GM19099 (cell line): ENCODE measurements at regions not wholly inside any gene's neighbourhood (a gene's known extent, or its start where the extent isn't known, plus 50 kb on each side); places are given as distances from the start of the nearest gene placed in this dataset.

Source experiments
- POLR2A ChIP-seq: IDR thresholded peaks from 3 replicates; pipeline ENCODE4 v1.6.1; 2011; ENCODE audit warnings: low read depth; ENCODE audit not compliant: insufficient read length; ENCODE audit errors: extremely low read depth

DNA sequence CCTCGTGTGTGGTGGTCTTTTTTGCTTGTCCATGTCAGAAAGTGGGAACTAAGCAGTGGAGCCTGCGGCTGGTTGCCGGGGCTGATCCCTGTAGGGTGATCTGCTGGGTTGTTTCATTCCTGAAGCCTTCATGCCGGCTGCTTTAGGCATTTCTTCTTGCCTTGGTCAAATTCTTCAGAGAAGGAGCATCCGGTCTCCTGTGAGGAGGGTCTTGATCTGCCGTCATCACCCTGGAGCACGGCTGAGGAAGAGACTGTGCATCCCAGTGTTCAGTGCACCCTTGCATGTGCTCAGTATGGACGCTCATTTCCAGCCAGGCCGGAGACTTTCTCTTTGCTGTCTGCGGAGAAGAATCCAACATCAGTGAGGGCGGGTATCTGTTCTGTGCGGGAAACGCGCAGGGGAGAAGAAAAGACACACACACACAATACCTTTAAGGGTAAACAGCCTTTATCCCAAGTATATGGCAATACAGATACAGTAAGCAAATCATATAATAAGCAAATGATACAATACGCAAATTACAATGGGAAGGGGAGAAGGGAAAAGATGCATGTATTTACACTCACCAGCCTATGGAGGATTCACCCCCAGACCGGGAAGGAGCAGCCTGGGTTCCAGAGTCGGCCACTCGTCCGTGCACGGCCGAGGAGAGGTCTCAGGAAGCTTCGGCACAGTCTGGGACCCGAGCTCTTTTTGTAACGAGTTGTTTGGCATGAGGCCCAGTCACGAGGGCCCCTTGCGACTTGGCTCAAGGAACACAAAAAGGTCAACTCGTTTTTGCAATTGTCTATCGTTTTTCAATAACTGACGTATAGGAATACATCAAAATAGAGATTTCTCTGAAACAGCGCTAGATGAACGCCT lies 1366.8 kb upstream of the TMEM132C start:
- TF ChIP-seq POLR2A = no peak

- no peak for TF ChIP-seq POLR2A
These were observed 1363.7 kb upstream of the TMEM132C start for GRCh38 chr12:126903027-126903876.

DNA sequence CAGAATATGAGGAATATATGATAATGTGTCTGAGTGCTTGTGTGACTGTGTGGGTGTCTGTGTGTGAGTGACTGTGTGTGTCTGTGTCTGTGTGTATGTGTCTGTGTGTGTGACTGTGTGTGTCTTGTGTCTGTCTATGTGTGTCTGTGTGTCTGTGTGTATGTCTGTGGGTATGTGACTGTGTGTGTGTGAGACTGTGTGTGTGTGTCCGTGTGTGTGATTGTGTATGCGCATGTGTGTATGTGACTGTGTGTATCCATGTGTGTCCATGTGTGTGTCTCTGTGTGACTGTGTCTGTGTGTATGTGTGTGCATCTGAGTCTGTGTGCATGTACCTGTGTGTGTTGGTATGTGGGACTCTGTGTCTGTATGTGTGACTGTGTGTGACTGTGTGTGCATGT lies 1361.2 kb upstream of the TMEM132C start:
- TF ChIP-seq POLR2A = no peak

- TF ChIP-seq POLR2A = no peak
These were observed 1358.8 kb upstream of the TMEM132C start for GRCh38 chr12:126907900-126908764.

DNA sequence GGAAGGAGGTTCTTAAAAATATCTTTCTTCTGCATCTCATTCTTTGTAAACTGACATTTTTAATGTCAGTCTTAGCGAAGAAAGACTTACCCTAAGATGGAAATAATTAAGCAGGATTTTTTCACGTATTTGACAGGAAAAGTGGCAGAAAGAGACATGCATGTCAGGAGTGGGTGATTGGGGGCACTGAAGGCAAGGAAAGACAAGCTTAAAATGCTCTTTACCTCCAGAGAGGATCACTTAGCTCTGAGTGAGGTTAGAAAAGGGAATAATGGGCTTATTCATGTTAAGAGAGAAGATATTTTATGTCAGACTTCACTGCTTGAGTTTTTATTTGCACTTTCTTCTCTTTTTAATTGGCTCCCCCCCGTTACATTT lies 1358.2 kb upstream of the TMEM132C start:
- TF ChIP-seq POLR2A = no peak

DNA sequence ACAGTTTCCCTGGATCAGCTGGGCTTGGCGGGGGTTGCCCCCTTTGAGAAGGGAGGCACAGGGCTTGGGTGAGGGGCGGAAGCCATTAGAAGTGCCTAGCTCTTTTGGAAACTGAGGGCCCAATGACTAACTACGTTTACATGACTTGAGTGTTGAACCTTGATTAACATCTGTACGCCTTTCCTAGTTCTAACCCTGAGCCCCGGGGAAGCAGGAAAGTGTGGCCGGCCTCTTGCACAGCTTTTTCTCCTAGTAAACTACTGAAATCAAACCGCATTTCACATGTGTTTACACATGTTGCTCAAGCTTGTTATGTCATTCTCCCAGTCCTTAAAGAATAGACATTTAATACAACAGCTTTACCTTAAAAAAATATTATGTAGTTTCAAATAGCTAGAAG lies 1356.4 kb upstream of the TMEM132C start:
- TF ChIP-seq POLR2A = no peak

DNA sequence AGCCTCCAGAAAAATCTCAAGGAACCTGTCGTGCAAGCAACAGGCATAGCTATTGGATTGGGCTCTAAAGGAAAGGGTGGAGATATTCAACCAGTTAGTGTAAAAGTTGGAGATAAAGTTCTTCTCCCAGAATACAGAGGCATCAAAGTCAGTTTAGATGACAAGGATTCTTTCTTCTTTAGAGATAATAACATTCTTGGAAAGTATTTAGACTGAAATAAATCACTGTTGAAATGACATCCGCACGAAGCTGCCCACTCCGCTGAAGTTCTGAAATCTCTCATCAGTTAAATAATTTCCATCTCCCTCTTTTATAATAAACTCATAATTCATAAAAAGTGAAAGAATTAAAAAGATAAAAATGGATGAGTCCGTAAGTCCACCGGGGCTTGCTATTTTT lies 1354.9 kb upstream of the TMEM132C start:
- TF ChIP-seq POLR2A = no peak

GRCh38 chr12:126914170-126914793 lies 1352.7 kb upstream of the TMEM132C start:
- no peak for TF ChIP-seq POLR2A

DNA sequence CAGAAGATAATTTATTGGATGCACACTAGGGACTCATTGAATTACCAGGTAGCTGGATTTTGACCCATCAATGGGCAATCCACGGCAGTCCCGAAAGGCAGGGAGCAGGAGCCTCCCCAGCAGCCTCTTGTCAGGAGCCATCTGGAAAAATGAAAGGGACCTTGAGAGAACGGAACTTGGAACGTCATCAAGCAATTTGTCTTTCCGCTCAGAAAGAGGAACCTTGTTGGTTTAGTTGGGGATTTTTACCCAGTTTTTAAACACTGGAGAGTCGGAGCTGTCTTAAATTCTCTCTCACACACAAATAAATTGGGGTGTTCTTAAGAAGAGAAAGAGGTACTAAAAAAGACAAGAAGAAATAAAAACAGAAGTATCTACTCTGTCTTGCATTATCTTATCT lies 1351.7 kb upstream of the TMEM132C start:
- TF ChIP-seq POLR2A = no peak

DNA sequence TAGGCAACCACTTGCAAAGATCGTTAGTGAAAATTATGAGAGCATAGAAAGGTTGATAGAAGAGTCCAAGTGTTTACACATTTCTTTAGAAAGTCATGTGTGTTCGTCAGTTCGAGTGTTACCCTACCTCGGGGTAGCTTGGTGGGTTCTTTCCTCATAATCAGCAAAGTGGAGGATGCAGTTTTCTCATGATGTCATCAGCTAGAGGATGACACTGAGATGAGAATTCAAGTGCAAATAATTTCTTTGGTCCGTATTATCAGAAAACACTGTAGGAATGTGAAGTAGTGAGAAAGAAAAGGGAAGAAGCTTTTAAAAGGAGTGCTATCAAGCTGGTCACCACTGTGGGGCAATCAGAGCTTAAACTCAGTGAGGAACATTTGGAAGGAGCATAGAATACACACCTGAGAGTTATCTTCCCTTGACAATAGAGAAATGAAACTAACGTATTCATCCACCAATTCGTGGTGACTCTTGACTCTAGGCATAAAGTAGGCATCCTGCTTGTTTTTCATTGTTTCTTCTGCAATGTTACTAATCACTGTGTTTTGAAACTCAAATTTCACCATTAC lies 1340.9 kb upstream of the TMEM132C start:
- no peak for TF ChIP-seq POLR2A

GRCh38 chr12:126930234-126930633 lies 1336.7 kb upstream of the TMEM132C start:
- no peak for TF ChIP-seq POLR2A

- TF ChIP-seq POLR2A = no peak
These were observed 1334.8 kb upstream of the TMEM132C start for GRCh38 chr12:126932156-126932555.

DNA sequence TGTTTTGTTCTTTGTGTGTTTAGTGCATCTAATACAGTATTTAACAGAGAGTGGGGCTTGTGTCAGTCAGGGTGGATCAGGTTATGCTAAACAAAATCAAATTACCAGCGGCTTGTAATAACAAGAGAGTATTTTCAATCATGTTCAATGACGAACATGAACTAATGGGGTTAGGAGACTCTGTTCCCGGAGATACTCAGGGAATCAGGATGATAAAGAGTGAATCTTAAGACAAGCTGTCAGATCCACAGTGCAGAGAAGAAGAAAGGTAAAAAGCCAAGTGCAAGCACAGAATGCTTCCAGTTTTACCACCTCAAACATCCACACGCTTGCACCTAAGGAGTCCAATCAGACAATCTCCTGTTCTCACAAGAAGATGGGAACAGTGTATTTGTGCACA lies 1331.5 kb upstream of the TMEM132C start:
- TF ChIP-seq POLR2A = no peak

GRCh38 chr12:126936181-126936851 lies 1330.7 kb upstream of the TMEM132C start:
- no peak for TF ChIP-seq POLR2A
